Neuron (in vitro differentiated cells): ENCODE measurements at regions not wholly inside any gene's neighbourhood (a gene's known extent, or its start where the extent isn't known, plus 50 kb on each side); places are given as distances from the start of the nearest gene placed in this dataset.

Experiments
- H2AFZ ChIP-seq: one replicate; pipeline ENCODE4 v1.6.1; 2013; ENCODE audit warnings: low read depth, mild to moderate bottlenecking, inconsistent platforms, low read length, moderate library complexity
- H3K27me3 ChIP-seq: one replicate; pipeline ENCODE4 v1.6.1; 2013; ENCODE audit warnings: low read length; ENCODE audit not compliant: insufficient read depth
- H3K36me3 ChIP-seq: one replicate; pipeline ENCODE4 v1.6.1; 2013; ENCODE audit warnings: low read length; ENCODE audit not compliant: insufficient read depth
- H3K4me1 ChIP-seq: one replicate; pipeline ENCODE4 v1.6.1; 2013; ENCODE audit warnings: low read length; ENCODE audit not compliant: insufficient read depth
- H3K4me3 ChIP-seq: 2 replicates; pipeline ENCODE4 v1.5.1; 2013; ENCODE audit warnings: mild to moderate bottlenecking, low read length, moderate library complexity
- H3K9me3 ChIP-seq: one replicate; pipeline ENCODE4 v1.6.1; 2013; ENCODE audit warnings: low read length

GRCh38 chr6:29884261-29884660 is 56.6 kb downstream of the HLA-G start:
- H3K9me3 ChIP-seq: no peaks in the 10 kb centered on the region
- no peak overlapping the region for H3K4me3 ChIP-seq
- H3K27me3 ChIP-seq: peaks cover 33% of the 10 kb centered on the region
- no peaks in the 10 kb centered on the region for H3K4me1 ChIP-seq
- no peak overlapping the region for H2AFZ ChIP-seq
- H3K36me3 ChIP-seq: no peaks in the 10 kb centered on the region

- H3K36me3 ChIP-seq: no peaks in the 10 kb centered on the region
- peaks cover 43% of the 10 kb centered on the region for H3K27me3 ChIP-seq
- no peak overlapping the region for H2AFZ ChIP-seq
- H3K4me1 ChIP-seq: no peaks in the 10 kb centered on the region
- no peak overlapping the region for H3K4me3 ChIP-seq
- H3K9me3 ChIP-seq: peaks cover 2% of the 10 kb centered on the region
Measured at GRCh38 chr6:29886701-29887100, 55.6 kb upstream of the HLA-A start.

GRCh38 chr6:29887330-29887818 is 55.0 kb upstream of the HLA-A start:
- no peaks in the 10 kb centered on the region for H3K36me3 ChIP-seq
- H3K4me3 ChIP-seq: no peak overlapping the region
- no peaks in the 10 kb centered on the region for H3K4me1 ChIP-seq
- no peak overlapping the region for H2AFZ ChIP-seq
- H3K27me3 ChIP-seq: peaks cover 45% of the 10 kb centered on the region
- H3K9me3 ChIP-seq: peaks cover 2% of the 10 kb centered on the region

- Histone ChIP-seq H3K4me3 (peak overlapping the region; percentile 16), H3K4me1 (no peaks in the 10 kb centered on the region), H2AFZ (no peak overlapping the region), H3K27me3 (peaks cover 47% of the 10 kb centered on the region), H3K36me3 (no peaks in the 10 kb centered on the region), H3K9me3 (peaks cover 2% of the 10 kb centered on the region)
Measured at GRCh38 chr6:29887819-29888776, 54.2 kb upstream of the HLA-A start.
